VCaP (cell line): ENCODE measurements at regions not wholly inside any gene's neighbourhood (a gene's known extent, or its start where the extent isn't known, plus 50 kb on each side); places are given as distances from the start of the nearest gene placed in this dataset.

Experiments used
- H3K27ac ChIP-seq: fragments of 450-650 bp; 2 replicates; pipeline ENCODE4 v1.5.1; 2017
- TF ChIP-seq, protein P1 (sequence below): fragments of 450-650 bp; conservative IDR thresholded peaks from 2 replicates; pipeline ENCODE4 v1.5.1; 2017; ENCODE audit warnings: mild to moderate bottlenecking, moderate library complexity

DNA sequence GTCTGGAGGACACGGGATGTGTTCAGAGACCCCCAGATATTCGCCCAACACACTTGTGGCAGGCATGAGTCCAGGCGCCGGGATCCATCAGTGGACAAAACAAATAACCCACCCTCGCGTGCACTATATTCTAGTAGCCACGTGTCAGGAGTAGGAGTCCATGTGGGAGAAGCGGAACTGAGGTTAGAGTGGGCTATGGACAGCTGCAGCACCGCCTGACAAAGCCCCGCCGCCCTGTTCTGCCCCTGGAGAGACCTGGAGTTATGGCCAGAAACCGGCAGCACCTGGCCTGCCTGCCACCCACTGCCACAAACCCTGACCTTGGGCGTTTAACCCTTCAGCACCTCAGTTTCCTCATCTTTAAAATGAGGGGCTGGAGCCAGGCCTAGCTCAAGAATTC is 181.0 kb upstream of the RNF32 start:
- TF ChIP-seq, protein P1, sequence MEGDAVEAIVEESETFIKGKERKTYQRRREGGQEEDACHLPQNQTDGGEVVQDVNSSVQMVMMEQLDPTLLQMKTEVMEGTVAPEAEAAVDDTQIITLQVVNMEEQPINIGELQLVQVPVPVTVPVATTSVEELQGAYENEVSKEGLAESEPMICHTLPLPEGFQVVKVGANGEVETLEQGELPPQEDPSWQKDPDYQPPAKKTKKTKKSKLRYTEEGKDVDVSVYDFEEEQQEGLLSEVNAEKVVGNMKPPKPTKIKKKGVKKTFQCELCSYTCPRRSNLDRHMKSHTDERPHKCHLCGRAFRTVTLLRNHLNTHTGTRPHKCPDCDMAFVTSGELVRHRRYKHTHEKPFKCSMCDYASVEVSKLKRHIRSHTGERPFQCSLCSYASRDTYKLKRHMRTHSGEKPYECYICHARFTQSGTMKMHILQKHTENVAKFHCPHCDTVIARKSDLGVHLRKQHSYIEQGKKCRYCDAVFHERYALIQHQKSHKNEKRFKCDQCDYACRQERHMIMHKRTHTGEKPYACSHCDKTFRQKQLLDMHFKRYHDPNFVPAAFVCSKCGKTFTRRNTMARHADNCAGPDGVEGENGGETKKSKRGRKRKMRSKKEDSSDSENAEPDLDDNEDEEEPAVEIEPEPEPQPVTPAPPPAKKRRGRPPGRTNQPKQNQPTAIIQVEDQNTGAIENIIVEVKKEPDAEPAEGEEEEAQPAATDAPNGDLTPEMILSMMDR = no peak
- peak overlapping the region; percentile 67; the same call in 1 of the 2 replicates for H3K27ac ChIP-seq

DNA sequence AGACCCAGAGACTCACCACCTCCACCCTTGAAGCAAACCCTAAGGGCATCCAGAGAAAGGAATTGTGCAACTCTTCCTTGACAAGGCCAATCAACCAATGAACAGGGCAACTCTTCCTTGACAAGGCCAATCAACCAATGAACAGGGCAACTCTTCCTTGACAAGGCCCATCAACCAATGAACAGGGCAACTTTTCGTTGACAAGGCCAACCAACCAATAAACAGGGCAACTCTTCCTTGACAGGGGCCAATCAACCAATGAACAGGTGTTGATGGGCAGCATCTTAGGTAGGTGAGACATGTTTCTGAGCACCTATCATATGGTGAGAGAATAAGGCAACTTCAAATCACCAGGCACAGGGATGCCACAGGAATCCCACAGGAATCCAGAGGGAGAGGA is 181.5 kb upstream of the RNF32 start:
- TF ChIP-seq, protein P1 = no peak

DNA sequence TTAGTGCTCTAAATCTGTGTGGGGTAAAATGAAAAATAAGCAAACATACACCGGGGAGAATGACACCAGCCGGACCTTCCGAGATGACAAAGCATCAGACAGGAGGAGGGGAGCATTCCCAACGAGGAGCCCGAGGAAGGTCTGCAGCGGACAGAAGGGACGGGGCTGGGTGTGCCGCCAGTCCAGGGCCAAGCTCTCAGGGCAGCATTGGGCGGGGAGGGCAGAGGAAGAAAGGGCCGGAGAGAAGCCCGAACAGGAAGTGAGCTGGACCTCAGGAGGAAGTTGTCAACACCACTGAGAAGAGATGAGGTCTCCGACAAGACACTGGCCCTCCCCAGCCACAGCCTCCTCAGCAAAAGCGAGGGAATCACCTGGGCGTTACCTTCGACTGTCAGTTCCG is 182.6 kb upstream of the RNF32 start:
- H3K27ac ChIP-seq = no peak overlapping the region

More for the DNA sequence above, 181.5 kb upstream of the RNF32 start:
- no peak overlapping the region for H3K27ac ChIP-seq

DNA sequence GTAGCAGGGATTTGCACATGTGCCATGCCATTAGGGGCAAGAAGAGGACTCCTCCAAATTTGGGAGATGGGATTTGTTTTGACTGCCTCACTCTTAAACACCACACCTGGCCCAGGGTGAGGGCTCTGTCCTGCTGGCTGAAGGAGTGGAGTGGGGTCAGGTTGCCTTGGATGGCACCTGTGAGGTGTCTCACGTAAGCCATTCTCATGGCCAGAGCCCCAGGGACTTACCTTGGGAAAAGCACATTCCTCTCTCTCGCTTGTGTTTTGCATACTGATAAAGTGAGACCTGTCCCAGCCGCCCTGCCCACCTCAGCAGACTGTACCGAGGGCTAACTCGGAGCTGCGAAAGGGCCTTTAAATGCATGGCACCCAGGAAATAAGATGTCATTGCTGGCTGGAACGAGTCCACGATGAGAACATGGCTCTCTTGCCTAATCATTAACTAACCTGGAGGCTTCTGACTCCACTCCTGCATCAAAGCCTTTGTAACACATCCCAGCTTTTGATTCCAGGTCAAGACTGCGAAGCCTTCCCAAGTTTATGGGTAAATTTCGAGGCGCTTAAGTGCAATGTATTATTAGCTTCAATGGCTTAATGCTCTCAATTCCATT is 184.0 kb upstream of the RNF32 start:
- TF ChIP-seq, protein P1 = no peak
- H3K27ac ChIP-seq = peak overlapping the region; percentile 27; the same call in 1 of the 2 replicates

More for the DNA sequence above, 182.6 kb upstream of the RNF32 start:
- TF ChIP-seq, protein P1 = no peak

DNA sequence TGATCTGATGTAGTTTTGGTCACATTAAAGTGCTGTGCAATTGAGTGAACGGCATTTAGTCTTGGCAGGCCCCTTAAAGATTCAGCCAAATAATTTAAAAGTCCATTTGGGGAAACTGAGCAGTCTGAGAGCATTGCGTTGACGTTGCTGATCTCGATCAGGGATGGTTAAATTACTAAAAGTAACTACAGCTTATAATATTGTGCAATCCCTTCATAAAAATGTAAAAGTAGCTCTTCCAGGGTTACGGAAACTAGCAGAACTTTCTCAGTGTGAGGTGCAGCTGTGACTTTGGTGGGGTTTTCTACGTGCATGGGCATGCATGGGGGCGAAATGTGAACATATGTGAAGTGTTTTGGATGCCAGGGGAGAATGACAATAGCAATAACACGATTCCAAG is 184.5 kb upstream of the RNF32 start:
- TF ChIP-seq, protein P1 = no peak
- H3K27ac ChIP-seq = no peak overlapping the region; the same call in 1 of the 2 replicates

DNA sequence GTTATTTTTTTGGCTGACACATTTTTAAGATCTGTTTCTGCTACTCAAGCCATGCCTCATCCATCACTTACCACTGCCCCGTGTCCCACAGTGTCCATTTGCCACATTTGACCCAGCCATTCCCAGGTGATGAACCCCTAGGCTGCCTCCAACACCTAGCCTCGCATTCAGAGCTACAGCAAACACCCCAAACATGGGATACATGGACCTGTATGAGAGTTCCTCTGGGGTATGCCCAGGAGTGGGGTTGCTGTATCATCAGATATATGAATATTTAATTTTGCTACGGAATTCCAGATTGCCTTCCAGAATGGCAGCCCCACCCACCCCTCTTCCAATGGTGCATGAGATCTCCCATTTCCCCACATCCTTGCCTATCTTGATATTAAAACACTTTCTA is 190.1 kb upstream of the RNF32 start:
- H3K27ac ChIP-seq = peak overlapping the region; percentile 33; the same call in 1 of the 2 replicates
- TF ChIP-seq, protein P1 = no peak

DNA sequence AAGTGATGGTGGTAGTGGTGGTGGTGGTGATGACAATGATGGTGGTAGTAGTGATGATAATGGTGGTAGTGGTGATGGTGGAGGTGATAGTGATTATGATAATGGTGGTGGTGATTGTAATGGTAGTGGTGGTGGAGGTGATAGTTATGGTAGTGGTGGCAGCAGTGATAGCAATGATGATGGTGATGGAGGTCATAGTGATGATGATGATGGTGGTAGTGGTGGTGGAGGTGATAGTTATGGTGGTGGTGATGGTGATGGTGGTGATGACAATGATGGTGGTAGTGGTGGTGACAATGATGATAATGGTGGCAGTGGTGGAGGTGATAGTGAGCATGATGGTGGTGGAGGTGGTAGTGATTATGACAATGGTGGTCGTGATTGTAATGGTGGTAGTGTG is 191.7 kb upstream of the RNF32 start:
- H3K27ac ChIP-seq = no peak overlapping the region
- TF ChIP-seq, protein P1 = no peak
